NCI-H2029 (cell line): ENCODE measurements at regions not wholly inside any gene's neighbourhood (a gene's known extent, or its start where the extent isn't known, plus 50 kb on each side); places are given as distances from the start of the nearest gene placed in this dataset.

ENCODE experiments used
- DNase-seq: peaks from one replicate; lab custom pipeline; 2025; lab: John Stamatoyannopoulos, UW

DNA sequence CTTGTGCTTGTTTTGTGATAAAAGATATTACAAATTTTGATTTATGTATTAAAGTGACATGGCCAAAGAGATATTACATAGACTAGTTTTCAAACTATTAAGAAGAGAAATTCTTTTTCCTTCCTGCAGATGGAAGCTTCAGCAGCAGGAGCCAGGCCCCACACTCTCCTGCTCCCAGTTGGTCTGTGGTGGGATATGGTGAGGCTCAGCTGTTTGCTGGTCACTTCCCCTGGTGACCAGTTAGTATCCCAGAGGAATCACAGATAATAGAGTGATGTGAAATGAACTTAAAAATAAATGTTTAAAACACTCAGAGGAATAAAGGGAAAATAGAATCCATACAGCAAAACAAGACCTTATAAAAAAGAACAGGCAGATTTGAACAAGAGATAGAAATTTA lies 154.7 kb downstream of the KTN1 start:
- DNase-seq, result no peak

DNA sequence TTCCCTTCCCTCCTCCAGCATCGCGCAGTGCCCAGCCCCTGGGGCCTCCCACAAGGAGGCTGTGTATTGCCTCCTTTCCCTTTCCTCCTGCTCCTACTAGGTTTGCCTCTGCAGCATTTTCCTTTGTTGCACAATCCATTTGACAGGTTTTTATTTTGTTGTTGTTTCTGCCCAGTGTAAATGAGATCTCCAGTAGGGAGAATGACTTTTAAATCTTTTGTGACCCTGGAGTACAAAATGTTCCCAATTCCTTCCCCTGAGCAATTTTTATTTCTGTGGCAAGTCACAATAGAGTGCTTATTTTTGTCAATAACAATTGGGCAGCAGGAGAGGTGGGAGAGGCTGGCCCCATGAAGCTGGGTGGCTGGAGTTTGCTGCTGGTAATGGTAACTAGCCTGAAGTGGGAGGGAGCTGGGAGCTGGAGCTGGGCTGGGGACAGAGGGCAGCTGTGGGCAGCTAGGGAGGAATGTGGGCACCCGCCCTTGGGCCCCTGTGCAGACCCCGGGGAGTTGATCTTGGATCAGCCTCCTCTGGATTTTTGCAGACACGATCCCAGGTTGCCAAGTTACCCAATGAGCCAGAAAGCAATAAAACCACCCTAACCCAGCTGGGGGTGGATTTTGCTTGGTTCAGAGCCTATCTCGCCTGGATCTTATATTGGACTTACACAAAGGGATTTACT lies 160.1 kb downstream of the KTN1 start:
- DNase-seq, result no peak

- DNase-seq, result no peak
These were observed 160.6 kb downstream of the KTN1 start for GRCh38 chr14:55740649-55740989.

DNA sequence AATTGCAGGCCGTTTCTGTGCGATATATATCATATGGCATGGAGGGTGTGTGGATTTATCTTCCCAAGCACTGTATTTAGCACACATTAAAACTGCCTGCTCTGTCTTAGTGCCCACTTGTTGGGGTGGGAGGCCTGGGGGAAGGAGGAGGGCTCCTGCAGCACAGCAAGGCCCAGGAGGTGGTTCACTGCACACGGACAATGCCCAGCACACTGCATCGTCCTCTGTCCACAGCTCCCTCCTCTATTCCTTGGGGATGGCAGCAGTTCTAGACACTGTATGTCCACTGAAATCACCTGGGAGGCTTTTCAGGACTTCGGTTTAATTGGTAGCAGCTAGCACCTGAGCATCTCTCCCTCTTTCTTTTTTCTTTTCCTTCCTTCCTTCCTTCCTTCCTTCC lies 161.2 kb downstream of the KTN1 start:
- no peak for DNase-seq

- DNase-seq, result no peak
These were observed 163.5 kb downstream of the KTN1 start for GRCh38 chr14:55743551-55743950.

- DNase-seq, result no peak
These were observed 164.3 kb downstream of the KTN1 start for GRCh38 chr14:55744321-55744720.

DNA sequence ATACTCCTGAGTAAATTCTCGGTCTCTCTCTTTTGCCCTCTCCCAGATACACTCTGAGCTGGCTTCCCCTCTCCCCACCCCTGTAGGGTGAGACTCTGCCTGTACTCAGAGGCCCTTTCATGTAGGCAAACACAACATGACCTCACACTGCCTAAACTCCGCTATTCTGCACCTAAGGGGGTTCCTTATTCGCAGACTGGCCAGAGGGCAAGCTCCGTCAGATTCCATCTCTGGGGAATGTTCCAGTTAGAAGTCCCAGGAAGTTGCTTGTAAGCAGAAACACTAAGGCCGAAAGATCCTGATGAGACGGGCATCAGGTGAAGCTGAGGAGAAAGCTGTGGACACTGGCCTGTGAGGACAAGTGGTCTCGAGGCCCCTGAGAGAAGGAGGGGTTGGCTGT lies 165.9 kb downstream of the KTN1 start:
- DNase-seq, result no peak

GRCh38 chr14:55746558-55746957 lies 166.6 kb downstream of the KTN1 start:
- DNase-seq, result no peak

GRCh38 chr14:55747186-55747585 lies 167.2 kb downstream of the KTN1 start:
- DNase-seq, result no peak

DNA sequence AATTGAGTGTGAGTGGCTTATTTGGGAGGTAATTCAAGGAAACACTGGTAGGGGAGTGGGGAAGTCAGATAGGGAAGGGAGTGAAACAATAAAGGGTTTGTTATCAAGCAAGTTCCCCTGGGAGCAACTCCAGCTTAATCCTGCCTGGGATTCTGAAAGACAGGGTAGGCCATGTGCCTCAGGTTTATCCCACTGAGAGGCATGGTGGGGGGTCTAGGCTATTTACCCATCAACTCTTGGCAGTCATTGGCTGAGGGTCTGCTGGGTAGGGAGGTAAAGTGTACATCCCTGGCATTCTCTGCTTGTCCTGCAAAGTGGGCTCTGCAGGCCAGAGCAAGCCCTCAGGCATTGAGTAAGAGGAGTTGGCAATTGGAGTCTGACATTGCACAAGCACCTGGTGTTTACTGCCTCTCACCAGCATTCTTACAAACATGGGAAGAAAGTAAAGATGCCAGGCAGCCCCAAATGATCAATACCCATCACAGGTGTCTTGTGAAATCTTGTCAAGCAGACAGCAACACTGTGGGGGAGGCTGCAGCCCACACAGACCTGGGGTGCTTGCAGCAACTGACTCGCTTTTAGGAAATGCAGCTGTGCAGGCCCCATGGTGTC lies 169.3 kb downstream of the KTN1 start:
- no peak for DNase-seq

DNA sequence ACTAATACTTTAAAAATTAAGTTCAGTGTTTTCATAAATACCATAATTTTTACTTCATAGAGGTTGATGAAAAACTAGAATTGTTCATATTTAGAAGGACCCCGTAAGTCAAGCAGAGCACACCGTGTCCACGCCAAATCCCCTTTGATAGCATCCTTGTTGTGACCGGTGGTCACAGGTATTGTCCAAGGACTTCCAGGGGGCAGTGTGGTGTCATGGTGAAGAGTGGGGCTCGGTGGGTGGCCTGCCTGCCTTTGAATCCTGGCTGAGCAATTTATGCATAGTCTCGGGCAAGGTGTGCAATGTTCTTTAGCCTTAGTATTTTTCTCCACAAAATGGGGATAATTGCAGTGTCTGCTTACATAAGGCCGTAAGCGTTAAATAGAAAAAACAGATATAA lies 169.9 kb downstream of the KTN1 start:
- no peak for DNase-seq

GRCh38 chr14:55752580-55753390 lies 172.8 kb downstream of the KTN1 start:
- DNase-seq, result peak; percentile 76

- no peak for DNase-seq
These were observed 174.5 kb downstream of the KTN1 start for GRCh38 chr14:55754471-55754870.

DNA sequence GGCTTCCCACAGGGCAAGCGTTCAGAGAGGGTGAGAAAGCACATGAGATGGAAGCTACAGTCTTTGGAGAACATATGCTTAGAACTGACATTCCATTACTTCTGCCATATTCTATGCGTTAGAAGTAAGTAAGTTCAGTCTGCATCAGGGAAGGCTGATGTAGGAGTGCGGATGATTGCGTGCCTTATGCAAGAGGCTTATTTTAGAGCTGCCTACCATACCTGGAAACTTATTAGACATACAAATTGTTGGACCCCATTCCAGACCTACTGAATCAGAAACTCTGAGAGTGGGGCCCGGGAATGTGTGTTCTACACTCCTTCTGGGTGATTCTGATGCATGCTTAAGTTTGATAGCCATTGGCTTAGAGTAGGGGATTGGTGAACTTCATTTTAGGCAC lies 174.9 kb downstream of the KTN1 start:
- DNase-seq, result no peak

GRCh38 chr14:55756078-55756477 lies 176.1 kb downstream of the KTN1 start:
- no peak for DNase-seq

DNA sequence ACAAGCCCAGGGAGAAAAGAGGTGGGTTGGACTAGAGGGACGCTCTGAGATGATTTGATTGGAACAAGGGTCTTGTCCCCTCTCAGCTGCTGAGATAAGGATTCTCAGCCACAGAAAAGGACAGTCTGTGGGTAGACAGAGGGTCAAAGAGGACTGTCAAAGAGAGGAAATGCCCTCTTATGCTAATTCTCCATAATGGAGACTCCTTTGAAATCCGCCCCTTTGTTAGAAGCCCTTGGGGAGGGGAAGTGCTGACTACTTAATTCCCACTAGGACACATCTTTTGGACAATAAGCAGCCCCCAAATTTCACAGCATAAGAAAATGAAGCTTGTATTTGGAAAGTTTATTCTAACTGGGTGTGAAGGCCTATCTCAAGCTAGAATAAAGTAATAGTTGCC lies 176.6 kb downstream of the KTN1 start:
- DNase-seq, result peak; percentile 65

DNA sequence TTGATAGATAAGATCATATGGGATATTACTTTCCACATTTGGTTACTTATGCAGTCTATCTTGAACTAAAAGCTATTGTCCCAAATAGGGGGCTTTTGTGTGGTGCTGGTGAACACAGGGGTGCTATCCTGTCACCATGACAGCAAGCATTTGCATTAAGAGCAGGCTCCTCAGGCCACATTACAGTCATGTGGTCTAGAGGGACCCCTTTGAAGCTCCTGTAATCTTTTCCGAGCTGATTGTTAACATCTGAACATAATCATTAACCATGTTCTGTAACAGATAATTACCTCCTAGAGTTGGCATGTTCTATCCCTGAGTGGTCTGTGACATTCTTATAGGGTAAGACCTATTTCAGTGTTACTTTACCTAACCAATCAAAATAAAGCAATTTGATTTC lies 178.8 kb downstream of the KTN1 start:
- no peak for DNase-seq

DNA sequence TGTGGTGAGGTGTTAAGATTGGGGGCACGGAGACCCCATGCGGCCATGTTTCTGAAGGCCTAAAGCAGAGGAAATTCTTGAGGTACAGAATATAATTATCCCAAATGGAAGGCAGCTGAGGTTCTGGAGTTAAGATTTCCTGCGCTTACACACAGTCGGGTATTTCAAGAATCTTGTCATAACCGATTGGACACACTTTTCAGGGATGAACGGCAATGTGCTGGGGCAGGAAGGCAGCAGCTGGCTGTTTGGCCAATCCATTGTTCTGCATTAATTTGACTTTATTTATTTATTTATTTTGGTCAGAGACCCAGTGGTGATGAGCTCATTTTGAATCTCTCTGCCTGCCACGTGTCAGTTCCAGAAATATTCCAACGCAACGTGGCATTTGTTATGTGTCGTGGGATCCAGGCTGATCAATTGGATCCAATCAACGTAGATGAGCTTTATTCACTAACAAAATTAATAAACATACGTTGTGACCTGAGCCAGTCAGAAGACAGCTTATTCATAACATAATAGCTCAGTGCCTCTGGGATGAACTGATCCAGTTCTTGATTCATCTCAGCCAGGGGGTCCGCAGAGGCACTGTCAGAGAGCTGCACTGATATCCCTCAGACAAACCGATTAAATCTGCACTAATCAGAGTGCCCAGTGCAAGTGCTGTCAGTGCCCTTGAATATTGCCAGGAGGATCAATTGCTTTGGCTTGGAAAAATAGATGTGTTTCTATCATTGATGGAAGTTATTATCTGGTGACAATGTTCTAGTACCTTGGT lies 181.0 kb downstream of the KTN1 start:
- no peak for DNase-seq

DNA sequence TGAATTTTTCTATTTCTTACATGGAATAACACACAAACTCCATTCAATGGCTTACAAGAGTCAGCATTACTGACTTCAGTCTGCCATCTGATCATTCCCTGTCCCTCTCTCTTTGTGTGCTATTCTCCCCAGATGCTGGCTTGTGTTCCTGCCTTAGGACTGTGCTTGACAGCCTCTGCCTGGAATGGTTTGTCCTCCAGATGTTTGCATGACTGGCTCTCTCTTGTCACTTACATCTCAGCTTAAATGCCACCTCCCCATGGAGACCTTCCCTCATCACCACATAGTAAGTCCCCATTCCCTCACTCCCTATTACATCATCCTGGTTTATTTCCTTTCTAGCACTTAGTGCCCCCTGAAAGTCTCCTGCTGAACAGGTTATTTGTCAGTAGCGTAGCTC lies 181.6 kb downstream of the KTN1 start:
- no peak for DNase-seq

GRCh38 chr14:55762595-55763232 lies 182.7 kb downstream of the KTN1 start:
- DNase-seq, result no peak

- DNase-seq, result no peak
These were observed 184.8 kb downstream of the KTN1 start for GRCh38 chr14:55764784-55765183.

GRCh38 chr14:55766071-55766470 lies 186.1 kb downstream of the KTN1 start:
- DNase-seq, result no peak
